ENCODE measurements at regions not wholly inside any gene's neighbourhood (a gene's known extent, or its start where the extent isn't known, plus 50 kb on each side); places are given as distances from the start of the nearest gene placed in this dataset.

GRCh38 chr15:69893086-69893485, 204.6 kb downstream of the TLE3 start:
- TF ChIP-seq CTCF (IDR thresholded peaks at IDR 0.05): no peak
- no peak for TF ChIP-seq POLR2AphosphoS5 (IDR thresholded peaks at IDR 0.05)
- no peak for TF ChIP-seq POLR2A (IDR thresholded peaks at IDR 0.05)
